Endodermal cell (in vitro differentiated cells): ENCODE measurements at regions not wholly inside any gene's neighbourhood (a gene's known extent, or its start where the extent isn't known, plus 50 kb on each side); places are given as distances from the start of the nearest gene placed in this dataset.

Experiments used
- DNase-seq: peaks from one replicate; pipeline ENCODE4 v3.0.0-alpha.2; 2017
- H3K27ac ChIP-seq: 2 replicates; pipeline ENCODE4 v1.5.1; 2013; ENCODE audit warnings: mild to moderate bottlenecking, low read depth, low read length, moderate library complexity
- H3K27me3 ChIP-seq: 2 replicates; pipeline ENCODE4 v1.6.1; 2013; ENCODE audit warnings: mild to moderate bottlenecking, low read length, moderate library complexity; ENCODE audit not compliant: insufficient read depth, control insufficient read depth, poor library complexity, severe bottlenecking
- H3K36me3 ChIP-seq: 2 replicates; pipeline ENCODE4 v1.7.0; 2013; ENCODE audit warnings: mild to moderate bottlenecking, low read length, moderate library complexity; ENCODE audit not compliant: control insufficient read depth, insufficient read depth
- H3K4me1 ChIP-seq: one replicate; pipeline ENCODE4 v1.7.0; 2013; ENCODE audit warnings: low read length; ENCODE audit not compliant: control insufficient read depth, insufficient read depth
- H3K4me3 ChIP-seq: 2 replicates; pipeline ENCODE4 v1.5.1; 2013; ENCODE audit warnings: mild to moderate bottlenecking, low read length, moderate library complexity
- H3K9ac ChIP-seq: 2 replicates; pipeline ENCODE4 v1.6.1; 2013; ENCODE audit warnings: mild to moderate bottlenecking, low read length, moderate library complexity; ENCODE audit not compliant: poor library complexity, severe bottlenecking; ENCODE audit errors: extremely low read depth
- H3K9me3 ChIP-seq: 2 replicates; pipeline ENCODE4 v1.6.1; 2013; ENCODE audit warnings: mild to moderate bottlenecking, low read length, moderate library complexity; ENCODE audit not compliant: control insufficient read depth
- H3K27ac Mint-ChIP-seq: 2 replicates; pipeline ENCODE4 v1.8.0; 2020; ENCODE audit warnings: mixed read lengths
- H3K27me3 Mint-ChIP-seq: 2 replicates; pipeline ENCODE4 v1.8.0; 2021; ENCODE audit warnings: mild to moderate bottlenecking, mixed read lengths; ENCODE audit not compliant: insufficient read depth
- H3K36me3 Mint-ChIP-seq: 2 replicates; pipeline ENCODE4 v1.8.0; 2020; ENCODE audit warnings: low read depth, mixed read lengths
- H3K4me1 Mint-ChIP-seq: 2 replicates; pipeline ENCODE4 v1.8.0; 2020; ENCODE audit warnings: mixed read lengths
- H3K4me3 Mint-ChIP-seq: 2 replicates; pipeline ENCODE4 v1.8.0; 2020; ENCODE audit warnings: mild to moderate bottlenecking, moderate library complexity, mixed read lengths
- H3K9me3 Mint-ChIP-seq: 2 replicates; pipeline ENCODE4 v1.8.0; 2020; ENCODE audit warnings: mild to moderate bottlenecking, mixed read lengths
- WGBS, 2 experiments: methylation state at CpG; one replicate each; pipeline versions ENCODE4 v1.1.5 to v1.1.7; 2013; ENCODE audit warnings: missing lambda C conversion rate in 2 of 2, mixed read lengths in 1 of 2; ENCODE audit not compliant: insufficient coverage in 1 of 2, insufficient read length in 1 of 2; 5-methylcytosine and 5-hydroxymethylcytosine counted together
- TF ChIP-seq, protein P1 (sequence below): fragments of 200-600 bp; sonication (generic); conservative IDR thresholded peaks from 2 replicates; pipeline ENCODE4 v1.5.0; 2021; ENCODE audit warnings: antibody characterized with exemption, mild to moderate bottlenecking

DNA sequence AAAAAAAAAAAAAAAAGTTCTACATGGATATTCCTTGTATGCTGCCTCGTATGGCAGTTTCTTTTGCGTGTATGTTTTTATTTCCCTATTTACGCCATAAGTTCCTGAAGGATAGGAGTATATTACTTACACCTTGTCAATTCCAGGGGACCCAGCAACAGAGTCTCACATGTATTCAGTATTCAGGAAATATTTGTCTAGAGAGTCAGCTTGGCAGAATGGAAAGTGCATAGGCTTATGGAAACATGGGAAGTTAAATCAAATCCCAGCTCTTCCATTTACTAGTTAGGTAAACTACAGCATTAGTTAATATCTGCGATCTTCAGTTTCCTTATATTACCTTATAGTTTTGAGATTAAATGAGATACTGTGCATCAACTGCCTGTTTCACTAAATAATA, 51.1 kb upstream of the SLC22A16 start:
- H3K36me3 ChIP-seq = no peaks in the 10 kb centered on the region
- H3K9me3 Mint-ChIP-seq = peaks cover 10% of the 10 kb centered on the region
- H3K27ac Mint-ChIP-seq = no peak overlapping the region
- no peaks in the 10 kb centered on the region for H3K4me1 Mint-ChIP-seq
- H3K9ac ChIP-seq = no peak overlapping the region
- H3K36me3 Mint-ChIP-seq = no peaks in the 10 kb centered on the region
- no peak overlapping the region for H3K27ac ChIP-seq
- H3K9me3 ChIP-seq = peaks cover 9% of the 10 kb centered on the region
- 92 to 93% methylated on average over 3 to 4 of the region's 4 CpGs for WGBS, 2 experiments
- no peaks in the 10 kb centered on the region for H3K4me1 ChIP-seq
- H3K27me3 ChIP-seq = no peaks in the 10 kb centered on the region
- TF ChIP-seq, protein P1, sequence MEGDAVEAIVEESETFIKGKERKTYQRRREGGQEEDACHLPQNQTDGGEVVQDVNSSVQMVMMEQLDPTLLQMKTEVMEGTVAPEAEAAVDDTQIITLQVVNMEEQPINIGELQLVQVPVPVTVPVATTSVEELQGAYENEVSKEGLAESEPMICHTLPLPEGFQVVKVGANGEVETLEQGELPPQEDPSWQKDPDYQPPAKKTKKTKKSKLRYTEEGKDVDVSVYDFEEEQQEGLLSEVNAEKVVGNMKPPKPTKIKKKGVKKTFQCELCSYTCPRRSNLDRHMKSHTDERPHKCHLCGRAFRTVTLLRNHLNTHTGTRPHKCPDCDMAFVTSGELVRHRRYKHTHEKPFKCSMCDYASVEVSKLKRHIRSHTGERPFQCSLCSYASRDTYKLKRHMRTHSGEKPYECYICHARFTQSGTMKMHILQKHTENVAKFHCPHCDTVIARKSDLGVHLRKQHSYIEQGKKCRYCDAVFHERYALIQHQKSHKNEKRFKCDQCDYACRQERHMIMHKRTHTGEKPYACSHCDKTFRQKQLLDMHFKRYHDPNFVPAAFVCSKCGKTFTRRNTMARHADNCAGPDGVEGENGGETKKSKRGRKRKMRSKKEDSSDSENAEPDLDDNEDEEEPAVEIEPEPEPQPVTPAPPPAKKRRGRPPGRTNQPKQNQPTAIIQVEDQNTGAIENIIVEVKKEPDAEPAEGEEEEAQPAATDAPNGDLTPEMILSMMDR = no peak
- no peak overlapping the region for H3K4me3 Mint-ChIP-seq
- DNase-seq = no peak
- H3K27me3 Mint-ChIP-seq = no peaks in the 10 kb centered on the region
- no peak overlapping the region for H3K4me3 ChIP-seq

DNA sequence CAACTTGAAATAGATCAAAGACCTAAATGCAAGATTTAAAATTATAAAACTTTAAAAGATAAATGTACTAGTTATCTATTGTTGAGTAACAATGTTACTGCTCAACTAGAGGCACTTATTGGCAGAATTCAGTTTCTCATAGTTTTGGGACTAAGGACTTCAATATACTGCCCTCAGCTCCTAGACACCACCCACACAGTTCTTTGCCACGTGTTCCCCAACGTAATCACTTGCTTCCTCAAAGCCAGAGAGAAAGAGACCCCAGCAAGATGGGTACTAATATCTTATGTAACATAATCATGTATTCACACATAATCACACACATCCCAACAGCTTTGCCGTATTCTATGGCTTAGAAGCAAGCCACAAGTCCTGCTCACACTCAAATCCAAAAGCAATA, 50.3 kb upstream of the SLC22A16 start:
- Mint-ChIP-seq H3K4me3 (no peak overlapping the region), H3K27me3 (no peaks in the 10 kb centered on the region), H3K27ac (no peak overlapping the region), H3K9me3 (peaks cover 10% of the 10 kb centered on the region), H3K4me1 (no peaks in the 10 kb centered on the region), H3K36me3 (no peaks in the 10 kb centered on the region)
- no peak overlapping the region for H3K4me3 ChIP-seq
- TF ChIP-seq, protein P1 = no peak
- 88% methylated on average over 3 of the region's 3 CpGs; no CpG with 5 or more reads in 1 of the 2 experiments for WGBS, 2 experiments
- no peak overlapping the region for H3K27ac ChIP-seq
- no peak for DNase-seq
- H3K36me3 ChIP-seq = no peaks in the 10 kb centered on the region
- no peaks in the 10 kb centered on the region for H3K4me1 ChIP-seq
- H3K9ac ChIP-seq = no peak overlapping the region
- H3K27me3 ChIP-seq = no peaks in the 10 kb centered on the region
- H3K9me3 ChIP-seq = peaks cover 9% of the 10 kb centered on the region
